ENCODE measurements at regions not wholly inside any gene's neighbourhood (a gene's known extent, or its start where the extent isn't known, plus 50 kb on each side); places are given as distances from the start of the nearest gene placed in this dataset.
"Not testable (repeated sequence)": the region's sequence is repeated elsewhere in the genome, so short reads cannot be mapped to it uniquely, and the experiment has no call there.

GRCh38 chr1:219074084-219074728 is 99.5 kb upstream of the LYPLAL1 start:
- no peaks in the 10 kb centered on the region for H4K20me1 ChIP-seq
- no peaks in the 10 kb centered on the region for H3K4me1 ChIP-seq
- H3K27me3 ChIP-seq: no peaks in the 10 kb centered on the region
- no peak overlapping the region for H3K27ac ChIP-seq
- H3K4me2 ChIP-seq: no peak overlapping the region
- no peak for TF ChIP-seq Cebpa-rat (IDR thresholded peaks at IDR 0.05)
- no peak overlapping the region for H3K4me3 ChIP-seq
- no peaks in the 10 kb centered on the region for H3K36me3 ChIP-seq
- H3K9ac ChIP-seq: no peak overlapping the region
- 0 out of 2 replicates have a peak, but pooled peaks cover 3% of the 10 kb centered on the region for H3K9me3 ChIP-seq

GRCh38 chr1:219075121-219075879 is 98.4 kb upstream of the LYPLAL1 start:
- H3K4me2 ChIP-seq: no peak overlapping the region
- no peaks in the 10 kb centered on the region for H3K27me3 ChIP-seq
- H3K4me3 ChIP-seq: no peak overlapping the region
- no peaks in the 10 kb centered on the region for H3K36me3 ChIP-seq
- no peaks in the 10 kb centered on the region for H4K20me1 ChIP-seq
- no peak for TF ChIP-seq Cebpa-rat (IDR thresholded peaks at IDR 0.05)
- no peaks in the 10 kb centered on the region for H3K4me1 ChIP-seq
- no peak overlapping the region for H3K27ac ChIP-seq
- H3K9ac ChIP-seq: no peak overlapping the region
- 0 out of 2 replicates have a peak, but pooled peaks cover 3% of the 10 kb centered on the region for H3K9me3 ChIP-seq

GRCh38 chr1:219076326-219076937 is 97.2 kb upstream of the LYPLAL1 start:
- Histone ChIP-seq H3K4me3 (no peak overlapping the region), H3K4me2 (no peak overlapping the region), H3K9me3 (0 out of 2 replicates have a peak, but pooled peaks cover 3% of the 10 kb centered on the region), H3K36me3 (no peaks in the 10 kb centered on the region), H3K9ac (no peak overlapping the region), H4K20me1 (no peaks in the 10 kb centered on the region), H3K27me3 (no peaks in the 10 kb centered on the region), H3K4me1 (no peaks in the 10 kb centered on the region), H3K27ac (no peak overlapping the region)
- no peak for TF ChIP-seq Cebpa-rat (IDR thresholded peaks at IDR 0.05)

DNA sequence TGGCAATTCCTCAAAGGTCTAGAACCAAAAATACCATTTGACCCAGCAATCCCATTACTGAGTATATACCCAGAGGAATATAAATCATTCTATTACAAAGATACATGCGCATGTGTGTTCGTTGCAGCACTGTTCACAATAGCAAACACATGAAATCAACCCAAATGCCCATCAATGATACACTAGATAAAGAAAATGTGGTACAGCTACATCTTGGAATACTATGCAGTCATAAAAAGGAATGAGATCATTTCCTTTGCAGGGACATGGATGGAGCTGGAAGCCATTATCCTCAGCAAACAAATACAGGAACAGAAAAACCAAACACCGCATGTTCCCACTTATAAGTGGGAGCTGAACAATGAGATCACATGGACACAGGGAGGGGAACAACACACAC is 95.9 kb upstream of the LYPLAL1 start:
- H3K36me3 ChIP-seq, H3K9ac ChIP-seq, H4K20me1 ChIP-seq, H3K4me1 ChIP-seq, H3K4me2 ChIP-seq, H3K9me3 ChIP-seq, H3K27ac ChIP-seq, H3K4me3 ChIP-seq, H3K27me3 ChIP-seq: not testable (repeated sequence)

DNA sequence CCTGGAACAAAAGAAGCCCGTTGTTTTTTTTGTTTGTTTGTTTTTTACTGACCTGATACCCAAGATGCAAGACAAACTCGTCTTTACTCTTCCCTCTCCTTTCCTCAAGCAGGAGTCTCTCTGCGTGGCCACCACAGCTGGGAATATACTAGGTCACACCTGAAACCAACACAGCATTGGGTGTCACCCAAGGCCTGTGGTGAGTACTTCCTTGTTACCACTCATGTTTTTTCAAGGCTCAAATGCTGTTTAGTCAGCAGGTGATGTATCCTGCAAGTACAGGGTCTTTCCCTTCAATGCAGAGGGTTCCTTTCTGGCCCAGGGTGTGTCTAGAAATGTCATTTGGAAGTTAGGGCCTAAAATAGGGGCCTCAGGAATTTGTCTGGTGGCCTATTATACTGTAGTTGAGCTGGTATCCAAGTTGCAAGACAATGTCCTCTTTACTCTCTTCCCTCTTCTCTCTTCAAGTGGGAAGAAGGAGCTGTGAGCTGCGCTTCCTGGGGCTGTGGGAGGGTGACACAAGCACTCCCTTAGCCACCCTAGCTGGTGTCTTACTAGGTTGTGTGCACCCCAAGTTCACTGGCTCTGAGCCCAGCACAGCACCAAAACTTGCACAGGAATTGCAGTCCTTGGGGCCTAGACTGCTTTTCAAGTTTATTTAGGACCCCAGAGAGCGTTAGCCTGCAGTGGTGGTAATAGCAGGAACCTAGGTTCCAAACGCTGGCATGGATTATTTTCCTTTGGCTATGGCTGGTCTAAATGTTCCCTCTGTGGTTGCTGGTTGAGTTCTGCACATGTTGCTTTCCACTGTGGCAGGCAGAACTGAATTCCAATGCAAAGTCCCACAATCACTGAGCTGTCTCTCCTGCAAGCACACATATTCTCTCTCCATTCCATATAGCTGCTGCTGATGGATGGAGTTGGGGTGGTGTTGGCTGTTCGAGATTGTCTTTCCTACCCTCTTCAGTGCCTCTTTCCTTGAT is 91.4 kb upstream of the LYPLAL1 start:
- H3K4me1 ChIP-seq: peaks cover 8% of the 10 kb centered on the region
- no peak overlapping the region for H3K4me2 ChIP-seq
- no peak for TF ChIP-seq Cebpa-rat (IDR thresholded peaks at IDR 0.05)
- H3K9ac ChIP-seq: no peak overlapping the region
- no peaks in the 10 kb centered on the region for H4K20me1 ChIP-seq
- no peaks in the 10 kb centered on the region for H3K36me3 ChIP-seq
- H3K27me3 ChIP-seq: no peaks in the 10 kb centered on the region
- no peak overlapping the region for H3K4me3 ChIP-seq
- no peak overlapping the region for H3K27ac ChIP-seq
- H3K9me3 ChIP-seq: no peaks in the 10 kb centered on the region

GRCh38 chr1:219083631-219084030 is 90.0 kb upstream of the LYPLAL1 start:
- H3K27ac ChIP-seq: no peak overlapping the region
- no peak for TF ChIP-seq Cebpa-rat (IDR thresholded peaks at IDR 0.05)
- H3K9me3 ChIP-seq: no peaks in the 10 kb centered on the region
- peaks cover 10% of the 10 kb centered on the region for H3K4me1 ChIP-seq
- H3K4me3 ChIP-seq: no peak overlapping the region
- H3K9ac ChIP-seq: no peak overlapping the region
- no peaks in the 10 kb centered on the region for H3K36me3 ChIP-seq
- no peak overlapping the region for H3K4me2 ChIP-seq
- no peaks in the 10 kb centered on the region for H3K27me3 ChIP-seq
- no peaks in the 10 kb centered on the region for H4K20me1 ChIP-seq

- H3K9me3 ChIP-seq: no peaks in the 10 kb centered on the region
Observed at GRCh38 chr1:219085082-219085481, 88.6 kb upstream of the LYPLAL1 start.

DNA sequence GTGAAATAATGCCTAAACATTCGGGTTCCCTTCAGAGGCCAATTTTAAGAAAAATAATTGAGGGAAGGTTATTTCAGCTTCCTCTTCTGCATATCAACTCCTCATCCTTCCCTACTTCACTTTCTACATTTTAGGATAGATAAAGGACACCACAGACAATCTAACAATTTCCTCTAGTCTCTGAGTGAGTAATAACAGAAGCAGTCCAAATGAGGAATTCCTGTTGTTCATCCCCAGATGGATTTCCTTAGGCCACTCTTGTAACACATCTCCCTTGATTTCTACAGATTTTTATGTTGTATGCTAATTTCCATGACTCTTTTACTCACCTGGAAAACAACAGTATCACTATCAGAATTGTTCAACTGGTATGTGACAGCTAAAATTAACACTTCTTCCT is 87.7 kb upstream of the LYPLAL1 start:
- no peak for TF ChIP-seq Cebpa-rat (IDR thresholded peaks at IDR 0.05)
- H3K4me1 ChIP-seq: peaks cover 32% of the 10 kb centered on the region
- no peak overlapping the region for H3K9ac ChIP-seq
- no peaks in the 10 kb centered on the region for H3K9me3 ChIP-seq
- no peaks in the 10 kb centered on the region for H3K27me3 ChIP-seq
- peak overlapping the region; percentile 13; the same call in 1 of the 2 replicates for H3K4me2 ChIP-seq
- no peak overlapping the region for H3K27ac ChIP-seq
- no peaks in the 10 kb centered on the region for H4K20me1 ChIP-seq
- no peaks in the 10 kb centered on the region for H3K36me3 ChIP-seq
- no peak overlapping the region for H3K4me3 ChIP-seq

More at GRCh38 chr1:219085082-219085481, 88.6 kb upstream of the LYPLAL1 start:
- H4K20me1 ChIP-seq: no peaks in the 10 kb centered on the region
- no peak overlapping the region for H3K9ac ChIP-seq
- H3K27ac ChIP-seq: no peak overlapping the region
- peaks cover 23% of the 10 kb centered on the region for H3K4me1 ChIP-seq
- H3K27me3 ChIP-seq: no peaks in the 10 kb centered on the region
- TF ChIP-seq Cebpa-rat (IDR thresholded peaks at IDR 0.05): no peak
- H3K36me3 ChIP-seq: no peaks in the 10 kb centered on the region
- no peak overlapping the region for H3K4me3 ChIP-seq
- H3K4me2 ChIP-seq: no peak overlapping the region

DNA sequence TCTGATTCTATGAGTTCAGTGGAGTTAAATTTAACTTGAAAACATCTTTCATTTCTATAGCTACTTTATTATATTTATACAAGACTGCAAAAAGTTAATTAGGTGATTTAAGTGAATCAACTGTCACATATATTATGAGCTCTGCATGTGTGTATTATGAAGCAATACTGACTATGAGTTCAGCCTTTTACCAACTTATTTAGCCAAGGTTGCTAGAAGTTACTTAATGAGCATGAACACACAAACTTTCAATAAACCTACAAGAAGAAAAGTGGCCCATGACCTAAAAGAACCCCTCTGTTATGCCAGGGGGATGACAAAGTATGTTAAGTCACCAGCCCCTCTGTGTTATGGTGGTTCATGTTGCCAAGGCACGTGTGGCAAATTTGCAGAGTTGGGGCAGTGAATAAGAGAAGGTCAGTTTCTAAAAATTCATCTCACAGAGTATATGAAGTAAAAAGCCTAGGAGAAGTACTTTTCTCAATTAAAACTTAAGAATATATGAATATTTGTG is 86.7 kb upstream of the LYPLAL1 start:
- Histone ChIP-seq H3K4me3 (no peak overlapping the region), H3K4me2 (no peak overlapping the region), H3K27me3 (no peaks in the 10 kb centered on the region), H4K20me1 (no peaks in the 10 kb centered on the region), H3K9ac (no peak overlapping the region), H3K9me3 (no peaks in the 10 kb centered on the region), H3K36me3 (no peaks in the 10 kb centered on the region), H3K27ac (no peak overlapping the region), H3K4me1 (peaks cover 34% of the 10 kb centered on the region)
- no peak for TF ChIP-seq Cebpa-rat (IDR thresholded peaks at IDR 0.05)
